K562 (cell line): ENCODE measurements at regions not wholly inside any gene's neighbourhood (a gene's known extent, or its start where the extent isn't known, plus 50 kb on each side); places are given as distances from the start of the nearest gene placed in this dataset.

Experiments
- ATAC-seq: fragments of 200-7000 bp; cut with Tn5 transposase; 3 replicates; pipeline ENCODE4 v1.9.1; 2020; ENCODE audit warnings: moderate library complexity
- BruUV-seq: library from RNA; stranded (reverse); fragments of 400-500 nt; replicated peaks from 2 replicates; lab custom pipeline; 2021; lab: Mats Ljungman, UMichigan
- CTCF ChIA-PET: fragments of 300-600 bp; formaldehyde crosslinking; extraction: SDS; loops from one replicate; lab custom pipeline; 2021; ENCODE audit warnings: low intra/inter-chr PET ratio; lab: Yijun Ruan, JAX
- POLR2A ChIA-PET: fragments of 300-600, 350-650 bp; sonication (Branson Sonifier 250); formaldehyde crosslinking; extraction: SDS; loops from one replicate; lab custom pipeline; 2021; ENCODE audit warnings: antibody characterized with exemption, inconsistent platforms; lab: Yijun Ruan, JAX
- DNase-seq, 4 experiments: peaks; one replicate each; pipeline versions ENCODE4 v3.0.0 to v3.0.0-alpha.2; 2011 to 2018; ENCODE audit warnings: low spot score in 3 of 4, mixed read lengths in 3 of 4; ENCODE audit errors: extremely low read depth in 1 of 4
- FAIRE-seq: peaks from 2 replicates; lab custom pipeline; 2011; peaks lifted over from hg19 to GRCh38; lab: Jason Lieb, UNC
- H2AFZ ChIP-seq: 2 replicates; pipeline ENCODE4 v1.6.0; 2011; ENCODE audit warnings: low read depth, low read length, control low read depth, inconsistent platforms
- H3K27ac ChIP-seq: fragments of 200-600 bp; 3 replicates; pipeline ENCODE4 v1.8.0; 2011; ENCODE audit warnings: low read depth, mild to moderate bottlenecking, control low read depth, inconsistent platforms, low read length, moderate library complexity, mixed read lengths; ENCODE audit errors: extremely low read depth
- H3K27me3 ChIP-seq, 2 experiments: fragments of 300-600 bp in 1 of 2; 2 replicates in 1 of 2; 3 replicates in 1 of 2; pipeline versions ENCODE4 v1.6.0 to v1.8.0; 2011; ENCODE audit warnings: inconsistent platforms in 2 of 2, low read length in 2 of 2, mild to moderate bottlenecking in 1 of 2, mixed read lengths in 1 of 2, moderate library complexity in 1 of 2; ENCODE audit not compliant: control insufficient read depth in 2 of 2, insufficient read depth in 2 of 2
- H3K36me3 ChIP-seq: fragments of 300-600 bp; 3 replicates; pipeline ENCODE4 v1.8.0; 2011; ENCODE audit warnings: mild to moderate bottlenecking, low read length, inconsistent platforms; ENCODE audit not compliant: control insufficient read depth, insufficient read depth
- H3K4me1 ChIP-seq, 2 experiments: fragments of 200-600 bp in 1 of 2; replicated peaks in 1 of 2; 2 replicates in 1 of 2; 3 replicates in 1 of 2; pipeline versions ENCODE4 v1.5.1 to v1.8.0; 2011; ENCODE audit warnings: inconsistent platforms in 2 of 2, low read length in 2 of 2, mild to moderate bottlenecking in 1 of 2, mixed read lengths in 1 of 2, moderate library complexity in 1 of 2; ENCODE audit not compliant: control insufficient read depth in 2 of 2, insufficient read depth in 2 of 2
- H3K4me2 ChIP-seq: 2 replicates; pipeline ENCODE4 v1.6.1; 2011; ENCODE audit warnings: low read length, control low read depth, inconsistent platforms, mixed read lengths; ENCODE audit not compliant: insufficient read depth
- H3K4me3 ChIP-seq: fragments of 200-600 bp; sonication (generic), shearing (Covaris generic); 2 replicates; pipeline ENCODE4 v1.5.1; 2016; ENCODE audit warnings: control low read depth, inconsistent platforms
- H3K79me2 ChIP-seq: fragments of 200-600 bp; 3 replicates; pipeline ENCODE4 v1.8.0; 2011; ENCODE audit warnings: low read length, inconsistent platforms; ENCODE audit not compliant: control insufficient read depth, insufficient read depth
- H3K9ac ChIP-seq, 2 experiments: 2 replicates each; pipeline versions ENCODE4 v1.6.0 to v1.6.1; 2011; ENCODE audit warnings: low read depth in 2 of 2, low read length in 2 of 2, control low read depth in 1 of 2, inconsistent platforms in 1 of 2, mild to moderate bottlenecking in 1 of 2, mixed read lengths in 1 of 2; ENCODE audit not compliant: insufficient read depth in 1 of 2
- H3K9me1 ChIP-seq: one replicate; pipeline ENCODE4 v1.6.0; 2011; ENCODE audit warnings: inconsistent platforms, mild to moderate bottlenecking, low read length, moderate library complexity; ENCODE audit not compliant: control insufficient read depth, insufficient read depth
- H3K9me3 ChIP-seq: replicated peaks from 2 replicates; pipeline ENCODE4 v1.5.1; 2011; ENCODE audit warnings: low read depth, low read length, inconsistent platforms; ENCODE audit not compliant: control insufficient read depth, insufficient read depth
- H4K20me1 ChIP-seq: replicated peaks from 2 replicates; pipeline ENCODE4 v1.6.1; 2011; ENCODE audit warnings: low read length, inconsistent platforms, mixed read lengths; ENCODE audit not compliant: control insufficient read depth, insufficient read depth
- ARHGAP35 ChIP-seq: fragments of 450-650 bp; IDR thresholded peaks from 2 replicates; pipeline ENCODE4 v1.6.1; 2018; ENCODE audit not compliant: partially characterized antibody
- ATF1 ChIP-seq, 2 experiments: fragments of 450-650 bp in 1 of 2; IDR thresholded peaks; 2 replicates each; pipeline ENCODE4 v1.6.1; 2016; ENCODE audit warnings: missing compliant biosample characterization in 1 of 2, missing genetic modification characterization in 1 of 2
- CBX8 ChIP-seq: fragments of 200-600 bp; sonication (generic); IDR thresholded peaks from 2 replicates; pipeline ENCODE4 v1.6.1; 2012; ENCODE audit warnings: borderline replicate concordance, mixed run types, low read depth, mild to moderate bottlenecking, moderate library complexity, mixed read lengths, low read length, control low read depth, inconsistent platforms; ENCODE audit not compliant: poor library complexity, severe bottlenecking; ENCODE audit errors: extremely low read depth
- GABPA ChIP-seq: fragments of 200-800 bp; sonication (Bioruptor generic); conservative IDR thresholded peaks from 2 replicates; pipeline ENCODE4 v1.6.1; 2016; ENCODE audit warnings: low read depth, missing genetic modification characterization, missing compliant biosample characterization
- MXI1 ChIP-seq: IDR thresholded peaks from 2 replicates; pipeline ENCODE4 v1.6.1; 2011; ENCODE audit warnings: low read depth, mild to moderate bottlenecking, improper control_type of control experiment, low read length
- NCOA2 ChIP-seq, 2 experiments: fragments of 450-650 bp; IDR thresholded peaks; 2 replicates each; pipeline ENCODE4 v1.6.1; 2018; ENCODE audit warnings: mild to moderate bottlenecking in 2 of 2, moderate library complexity in 1 of 2; ENCODE audit not compliant: partially characterized antibody in 2 of 2
- TFAM ChIP-seq: fragments of 250-450 bp; sonication (Bioruptor Pico); conservative IDR thresholded peaks from 2 replicates; pipeline ENCODE4 v1.5.0; 2021; ENCODE audit warnings: mild to moderate bottlenecking, moderate library complexity
- XRCC4 ChIP-seq: IDR thresholded peaks from one replicate; pipeline ENCODE4 v1.6.1; 2011; ENCODE audit not compliant: insufficient read depth, insufficient read length; ENCODE audit errors: extremely low read depth
- ZEB2 ChIP-seq: fragments of 450-650 bp; IDR thresholded peaks from 2 replicates; pipeline ENCODE4 v1.6.1; 2016
- ZNF551 ChIP-seq: fragments of 250-450 bp; sonication (Bioruptor Pico); IDR thresholded peaks from 2 replicates; pipeline ENCODE4 v1.5.0; 2021; ENCODE audit warnings: mild to moderate bottlenecking, moderate library complexity
- ZNF699 ChIP-seq: fragments of 250-450 bp; sonication (Bioruptor Pico); IDR thresholded peaks from 2 replicates; pipeline ENCODE4 v1.8.0; 2021; ENCODE audit warnings: mild to moderate bottlenecking, moderate library complexity; ENCODE audit not compliant: insufficient replicate concordance
- WGBS: fragments of 100-300 bp; shearing (Covaris generic); methylation state at CpG from one replicate; pipeline ENCODE4 v1.1.6; 2016; ENCODE audit warnings: low coverage, mixed read lengths; ENCODE audit not compliant: insufficient coverage; ENCODE audit errors: missing lambda C conversion rate; 5-methylcytosine and 5-hydroxymethylcytosine counted together
- in situ Hi-C: fragments of 300-500 bp; cut with MboI; formaldehyde crosslinking; loops from 4 replicates; pipeline ENCODE4 v1.15.0; 2018; ENCODE audit warnings: inconsistent platforms, mixed read lengths
- intact Hi-C: fragments of 100-400 bp; cut with micrococcal nuclease; formaldehyde crosslinking; loops from 2 replicates; pipeline ENCODE4 v1.14.2; 2022
- TF ChIP-seq, protein P1 (sequence below): fragments of 250-450 bp; sonication (Bioruptor Pico); IDR thresholded peaks from 2 replicates; pipeline ENCODE4 v1.4.0; 2020; ENCODE audit warnings: mild to moderate bottlenecking, moderate library complexity

DNA sequence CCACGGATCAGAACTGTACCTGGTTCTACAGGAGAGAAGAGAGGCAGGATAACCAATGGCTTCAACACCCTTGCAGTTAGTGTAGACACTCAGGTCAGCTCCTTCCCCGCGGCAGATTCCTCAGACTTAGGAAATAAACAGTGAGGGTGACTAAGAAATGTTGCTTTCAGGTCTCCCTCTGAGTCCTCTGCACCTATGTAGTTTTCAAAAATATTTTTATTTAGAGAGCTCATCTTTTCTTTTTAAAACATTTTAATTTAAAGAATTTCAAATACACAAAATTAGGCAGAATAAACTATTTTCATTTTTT lies 195.2 kb downstream of the KLF12 start:
- H3K9me1 ChIP-seq, result no peaks in the 10 kb centered on the region
- FAIRE-seq (no peak), DNase-seq (no peak), ATAC-seq (no peak)
- no peaks in the 10 kb centered on the region for H4K20me1 ChIP-seq
- H3K4me1 ChIP-seq, result no peaks in the 10 kb centered on the region
- H3K79me2 ChIP-seq, result no peaks in the 10 kb centered on the region
- no peak overlapping the region for H3K4me3 ChIP-seq
- H3K36me3 ChIP-seq, result no peaks in the 10 kb centered on the region
- ChIA-PET CTCF (no interaction called here), POLR2A (no interaction called here)
- H2AFZ ChIP-seq, result no peak overlapping the region
- WGBS, result 0% methylated on average over 3 of the region's 3 CpGs
- H3K27me3 ChIP-seq, result no peaks in the 10 kb centered on the region
- H3K9ac ChIP-seq, result no peak overlapping the region
- H3K4me2 ChIP-seq, result no peak overlapping the region
- intact Hi-C loops, result no loop called here
- H3K9me3 ChIP-seq, result no peaks in the 10 kb centered on the region
- in situ Hi-C loops, result no loop called here
- TF ChIP-seq NCOA2 (IDR thresholded peaks at IDR 0.05; ENCODE audit: partially characterized antibody in 2 of 2) (no peak), ZNF551 (CRISPR knock-in tag) (no peak), MXI1 (no peak), ARHGAP35 (no peak), CBX8 (no peak), XRCC4 (no peak), ZNF699 (no peak), GABPA (tag) (no peak), ZEB2 (no peak), ATF1 (CRISPR knock-in tag; IDR thresholded peaks at IDR 0.05) (no peak), ATF1 (tag; IDR thresholded peaks at IDR 0.05) (no peak), TFAM (CRISPR knock-in tag) (no peak)
- TF ChIP-seq, protein P1, sequence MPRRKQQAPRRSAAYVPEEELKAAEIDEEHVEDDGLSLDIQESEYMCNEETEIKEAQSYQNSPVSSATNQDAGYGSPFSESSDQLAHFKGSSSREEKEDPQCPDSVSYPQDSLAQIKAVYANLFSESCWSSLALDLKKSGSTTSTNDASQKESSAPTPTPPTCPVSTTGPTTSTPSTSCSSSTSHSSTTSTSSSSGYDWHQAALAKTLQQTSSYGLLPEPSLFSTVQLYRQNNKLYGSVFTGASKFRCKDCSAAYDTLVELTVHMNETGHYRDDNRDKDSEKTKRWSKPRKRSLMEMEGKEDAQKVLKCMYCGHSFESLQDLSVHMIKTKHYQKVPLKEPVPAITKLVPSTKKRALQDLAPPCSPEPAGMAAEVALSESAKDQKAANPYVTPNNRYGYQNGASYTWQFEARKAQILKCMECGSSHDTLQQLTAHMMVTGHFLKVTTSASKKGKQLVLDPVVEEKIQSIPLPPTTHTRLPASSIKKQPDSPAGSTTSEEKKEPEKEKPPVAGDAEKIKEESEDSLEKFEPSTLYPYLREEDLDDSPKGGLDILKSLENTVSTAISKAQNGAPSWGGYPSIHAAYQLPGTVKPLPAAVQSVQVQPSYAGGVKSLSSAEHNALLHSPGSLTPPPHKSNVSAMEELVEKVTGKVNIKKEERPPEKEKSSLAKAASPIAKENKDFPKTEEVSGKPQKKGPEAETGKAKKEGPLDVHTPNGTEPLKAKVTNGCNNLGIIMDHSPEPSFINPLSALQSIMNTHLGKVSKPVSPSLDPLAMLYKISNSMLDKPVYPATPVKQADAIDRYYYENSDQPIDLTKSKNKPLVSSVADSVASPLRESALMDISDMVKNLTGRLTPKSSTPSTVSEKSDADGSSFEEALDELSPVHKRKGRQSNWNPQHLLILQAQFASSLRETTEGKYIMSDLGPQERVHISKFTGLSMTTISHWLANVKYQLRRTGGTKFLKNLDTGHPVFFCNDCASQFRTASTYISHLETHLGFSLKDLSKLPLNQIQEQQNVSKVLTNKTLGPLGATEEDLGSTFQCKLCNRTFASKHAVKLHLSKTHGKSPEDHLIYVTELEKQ, result no peak
- no peak overlapping the region for H3K27ac ChIP-seq
- BruUV-seq, result no TSS peak
